COR-L47 (cell line): ENCODE measurements at regions not wholly inside any gene's neighbourhood (a gene's known extent, or its start where the extent isn't known, plus 50 kb on each side); places are given as distances from the start of the nearest gene placed in this dataset.
"Not testable (repeated sequence)": the region's sequence is repeated elsewhere in the genome, so short reads cannot be mapped to it uniquely, and the experiment has no call there.

Experiments used
- DNase-seq: peaks from one replicate; lab custom pipeline; 2025; lab: John Stamatoyannopoulos, UW

DNA sequence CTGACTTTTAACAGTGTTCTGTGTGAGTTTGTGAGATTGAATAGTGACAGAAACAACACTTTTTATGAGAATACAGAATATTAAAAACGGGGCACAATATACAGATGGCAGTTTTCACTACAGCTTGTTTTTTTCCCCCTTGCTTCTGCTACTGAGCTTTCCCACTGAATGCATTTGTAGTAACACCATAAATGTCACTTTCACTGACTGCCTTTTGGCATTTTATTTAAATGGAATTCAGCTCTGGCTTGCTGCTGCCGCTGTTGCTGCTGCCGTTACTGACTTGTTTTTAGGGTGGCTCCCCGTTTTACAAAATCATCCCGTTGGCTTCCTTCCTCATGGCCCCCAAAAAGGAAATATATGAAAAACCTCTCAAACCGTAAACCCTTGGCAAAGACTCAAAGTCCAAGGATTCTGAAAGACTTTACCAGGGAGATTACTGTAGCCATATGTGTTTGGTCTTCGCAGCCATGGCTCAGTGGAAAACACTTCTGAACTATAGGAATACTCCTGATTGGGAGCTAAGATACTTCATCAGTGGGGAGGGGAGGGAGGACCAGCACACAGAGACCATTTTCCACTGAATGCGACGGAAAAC lies 151.0 kb downstream of the NUF2 start:
- DNase-seq, result no peak

DNA sequence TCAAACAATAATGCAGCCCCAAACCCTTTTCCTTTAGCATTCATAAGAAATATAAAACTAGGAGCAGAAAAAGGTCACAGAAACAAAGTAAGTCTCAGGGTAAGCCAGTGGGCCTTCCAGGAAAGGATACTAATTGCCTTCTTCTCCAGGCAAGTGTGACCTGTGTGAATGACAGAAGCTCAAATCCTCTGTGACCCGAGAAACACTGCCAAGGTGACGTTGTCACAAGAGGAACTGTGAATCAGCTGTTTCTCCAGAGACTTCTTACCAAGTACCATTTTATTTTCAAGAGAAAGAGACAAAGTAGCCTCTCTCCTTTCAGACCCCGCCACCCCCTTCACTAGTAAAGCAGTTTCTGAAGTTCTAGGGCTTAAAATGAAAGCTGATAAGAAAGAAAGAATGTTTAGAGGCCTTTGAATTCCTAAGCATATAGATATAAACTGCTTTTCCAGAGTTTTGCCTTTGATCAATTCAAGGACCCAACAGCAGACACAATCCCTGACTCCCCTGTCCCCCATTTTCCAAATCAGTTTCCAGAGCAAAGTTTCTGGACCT lies 155.6 kb downstream of the NUF2 start:
- no peak for DNase-seq

DNA sequence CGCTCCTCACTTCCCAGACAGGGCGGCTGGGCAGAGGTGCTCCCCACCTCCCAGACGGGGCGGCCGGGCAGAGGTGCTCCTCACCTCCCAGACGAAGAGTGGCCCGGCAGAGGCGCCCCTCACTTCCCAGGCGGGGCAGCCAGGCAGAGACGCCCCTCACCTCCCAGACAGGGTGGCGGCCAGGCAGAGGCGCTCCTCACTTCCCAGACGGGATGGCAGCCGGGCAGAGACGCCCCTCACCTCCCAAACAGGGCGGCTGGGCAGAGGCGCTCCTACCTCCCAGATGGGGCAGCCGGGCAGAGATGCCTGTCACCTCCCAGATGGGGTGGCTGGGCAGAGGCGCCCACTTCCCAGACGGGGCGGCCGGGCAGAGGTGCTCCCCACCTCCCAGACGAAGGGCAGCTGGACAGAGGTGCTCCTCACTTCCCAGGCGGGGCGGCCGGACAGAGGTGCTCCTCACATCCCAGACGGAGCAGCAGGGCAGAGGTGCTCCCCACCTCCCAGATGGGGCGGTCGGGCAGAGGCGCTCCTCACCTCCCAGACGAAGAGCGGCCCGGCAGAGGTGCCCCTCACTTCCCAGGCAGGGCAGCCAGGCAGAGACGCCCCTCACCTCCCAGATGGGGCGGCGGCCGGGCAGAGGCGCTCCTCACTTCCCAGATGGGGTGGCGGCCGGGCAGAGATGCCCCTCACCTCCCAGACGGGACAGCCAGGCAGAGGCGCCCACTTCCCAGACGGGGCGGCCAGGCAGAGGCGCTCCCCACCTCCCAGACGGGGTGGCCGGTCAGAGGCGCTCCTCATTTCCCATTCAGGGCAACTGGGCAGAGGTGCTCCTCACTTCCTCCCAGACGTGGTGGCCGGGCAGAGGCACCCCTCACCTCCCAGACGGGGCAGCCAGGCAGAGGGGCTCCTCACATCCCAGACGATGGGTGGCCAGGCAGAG lies 176.9 kb downstream of the NUF2 start:
- DNase-seq, result not testable (repeated sequence)

DNA sequence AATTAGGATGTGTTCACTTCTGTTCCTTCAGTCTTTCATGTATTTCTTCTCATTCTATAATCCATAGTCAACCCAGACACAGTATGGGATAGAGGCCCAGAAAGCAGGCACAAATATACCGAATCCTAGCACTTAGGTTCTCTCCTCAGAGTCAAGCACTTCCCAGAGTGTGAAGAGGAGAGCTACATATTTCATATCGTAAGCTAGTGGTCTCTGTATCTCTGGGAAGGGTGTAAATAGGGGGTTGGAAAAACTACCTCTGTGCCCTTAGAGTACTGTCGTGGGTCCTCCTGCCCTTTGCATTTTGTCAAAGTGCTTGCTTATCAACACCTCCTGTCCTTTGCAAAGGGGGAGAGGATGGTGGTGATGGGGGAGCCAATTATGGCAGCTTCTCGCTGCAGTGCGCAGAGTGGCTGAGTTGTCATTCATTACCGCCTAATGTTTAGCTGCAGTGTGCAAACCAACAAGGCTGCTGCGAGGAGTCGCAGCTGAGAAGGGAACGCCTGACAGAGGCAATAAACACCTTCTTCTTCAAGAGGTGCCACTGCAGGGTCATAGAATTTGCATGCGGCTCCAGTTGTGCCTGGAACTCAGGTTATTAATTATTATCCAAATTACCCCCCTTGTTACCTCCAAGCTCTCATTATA lies 182.7 kb downstream of the NUF2 start:
- no peak for DNase-seq

DNA sequence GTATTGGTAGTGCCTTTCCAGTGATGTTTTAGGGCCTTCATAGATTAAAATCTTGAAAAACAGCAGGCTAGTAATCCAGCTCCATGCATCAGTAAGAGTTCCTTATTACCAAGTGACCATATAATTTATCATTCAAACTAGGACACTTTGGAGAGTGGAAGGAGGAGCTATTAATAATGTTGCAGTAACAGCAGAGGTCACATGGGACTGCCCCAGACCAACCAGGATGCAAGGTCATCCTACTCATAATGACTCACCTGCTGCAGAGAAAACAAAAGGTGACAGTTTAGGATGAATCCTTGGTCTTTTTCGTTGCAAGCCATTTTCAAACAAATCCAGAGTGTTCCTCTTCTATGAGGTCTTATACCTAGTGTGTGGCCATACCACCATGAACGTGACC lies 187.4 kb downstream of the NUF2 start:
- DNase-seq, result no peak

DNA sequence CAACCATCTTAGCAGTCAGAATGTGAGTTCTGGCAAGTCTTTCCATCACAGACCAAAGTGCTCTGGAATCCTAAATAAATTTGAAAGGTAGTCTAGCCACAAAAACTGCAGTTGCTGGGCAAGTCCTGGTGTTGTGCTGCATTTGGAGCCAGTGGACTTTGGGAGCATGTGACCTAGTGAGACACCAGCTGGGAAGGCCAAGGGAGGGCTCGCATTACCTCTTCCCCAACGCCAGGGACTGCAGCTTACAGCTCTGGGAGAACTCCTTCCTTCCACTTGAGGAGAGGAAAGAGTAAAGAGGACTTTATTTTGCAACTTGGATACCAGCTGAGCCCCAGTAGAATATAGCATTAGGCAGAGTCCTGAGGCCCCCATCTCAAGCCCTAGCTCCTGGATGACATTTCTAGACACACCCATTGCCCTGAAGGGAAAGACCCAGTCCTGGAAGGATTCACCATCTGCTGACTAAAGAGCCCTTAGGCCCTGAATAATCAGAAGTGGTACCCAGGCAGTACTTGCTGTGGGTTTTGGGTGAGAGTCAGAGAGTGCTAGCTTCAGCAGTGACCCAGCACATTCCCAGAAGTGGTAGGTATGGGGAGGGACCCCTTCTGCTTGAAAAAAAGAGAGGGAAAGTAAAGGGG lies 190.7 kb downstream of the NUF2 start:
- no peak for DNase-seq

DNA sequence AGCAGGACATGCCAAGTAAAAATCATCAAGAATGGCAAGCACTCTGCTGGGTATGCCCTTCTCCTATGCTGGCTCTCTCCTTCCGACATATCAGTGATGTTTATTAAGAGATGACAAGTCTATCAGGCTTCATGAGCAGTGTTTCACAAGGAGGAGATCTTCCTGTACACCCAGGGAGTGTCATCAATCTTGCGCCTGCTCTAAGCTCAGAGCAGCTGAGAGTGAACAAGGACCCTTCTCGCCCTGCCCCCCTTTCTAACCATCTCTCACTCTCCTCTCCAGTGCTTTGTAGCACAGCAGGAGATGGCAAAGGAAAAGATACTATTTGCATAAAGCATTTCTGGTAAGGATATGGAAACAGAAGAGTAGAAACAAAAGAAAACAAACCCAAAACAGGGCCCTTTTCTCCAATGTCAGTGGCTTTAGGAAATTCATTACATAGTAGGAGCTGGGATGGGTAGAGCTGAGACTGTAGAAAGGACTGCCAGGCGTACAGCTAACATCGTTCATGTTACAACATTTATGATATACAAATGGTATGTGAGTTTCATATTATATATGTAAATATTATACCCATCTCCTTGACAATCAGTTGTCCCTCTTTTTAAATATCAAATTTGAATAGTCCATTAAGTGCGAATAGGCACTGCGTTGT lies 201.7 kb downstream of the NUF2 start:
- DNase-seq, result no peak

DNA sequence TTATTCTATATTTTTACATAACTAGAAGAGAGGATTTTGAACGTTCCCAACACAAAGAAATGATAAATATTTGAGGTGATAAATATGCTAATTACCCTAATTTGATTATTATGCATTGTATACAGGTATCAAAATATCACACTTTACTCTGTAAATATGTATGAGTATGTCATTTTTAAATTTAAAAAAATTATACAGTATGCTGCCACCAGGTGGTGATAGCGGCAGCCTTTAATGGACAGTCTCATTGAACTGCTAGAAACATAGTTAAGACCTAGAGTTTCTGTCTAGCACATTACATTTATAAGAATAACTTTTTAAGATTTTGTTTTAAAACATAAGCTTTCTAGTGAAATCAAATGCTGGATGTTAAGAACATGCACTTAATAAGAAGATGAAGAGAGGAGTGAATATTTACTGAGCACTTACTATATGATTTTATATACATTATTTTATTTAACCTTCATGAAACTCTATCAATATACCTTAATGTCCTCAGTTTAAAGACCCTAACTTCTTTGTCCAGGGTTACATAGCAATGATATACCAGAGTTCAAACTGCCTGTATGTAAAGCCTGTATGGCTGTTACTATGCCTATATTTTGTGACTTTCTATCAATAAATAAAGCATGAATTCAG lies 207.1 kb downstream of the NUF2 start:
- DNase-seq, result peak; percentile 4

DNA sequence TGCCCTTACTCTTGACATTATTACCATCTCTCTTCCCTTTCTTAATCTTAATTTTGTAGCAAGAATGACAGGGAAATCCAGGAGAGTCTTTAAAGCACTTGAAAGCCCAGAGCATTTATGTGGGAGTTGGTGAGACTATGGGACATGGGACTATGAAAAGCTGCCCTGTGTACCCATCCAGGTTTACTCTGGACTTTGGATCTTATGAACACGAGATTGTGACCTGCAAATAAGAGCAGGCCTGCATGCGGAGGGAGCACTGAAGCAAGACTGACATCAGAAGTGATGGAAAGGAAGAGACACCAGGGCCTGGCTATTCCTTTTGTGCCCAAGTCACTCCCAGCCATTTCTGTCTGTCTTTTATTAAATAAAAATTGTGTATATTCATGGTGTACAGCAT lies 209.6 kb downstream of the NUF2 start:
- no peak for DNase-seq

DNA sequence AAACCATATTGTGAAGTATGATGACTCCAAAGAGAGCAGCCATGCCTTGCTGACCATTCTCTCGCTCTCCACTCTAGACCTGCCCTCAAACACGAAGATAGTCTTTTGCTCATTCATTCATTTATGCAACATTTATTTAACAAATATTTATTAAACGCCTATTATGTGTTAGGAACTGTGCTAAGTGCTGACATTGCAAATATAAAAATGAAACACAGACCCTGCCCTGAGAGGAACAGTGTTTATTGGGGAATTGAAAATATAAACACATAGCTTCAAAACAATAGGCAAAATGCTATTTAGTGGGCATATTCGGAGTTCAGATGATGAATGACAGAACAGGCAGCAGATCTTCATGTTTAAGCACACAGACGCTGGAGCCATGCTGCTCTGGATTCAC lies 213.6 kb downstream of the NUF2 start:
- no peak for DNase-seq

DNA sequence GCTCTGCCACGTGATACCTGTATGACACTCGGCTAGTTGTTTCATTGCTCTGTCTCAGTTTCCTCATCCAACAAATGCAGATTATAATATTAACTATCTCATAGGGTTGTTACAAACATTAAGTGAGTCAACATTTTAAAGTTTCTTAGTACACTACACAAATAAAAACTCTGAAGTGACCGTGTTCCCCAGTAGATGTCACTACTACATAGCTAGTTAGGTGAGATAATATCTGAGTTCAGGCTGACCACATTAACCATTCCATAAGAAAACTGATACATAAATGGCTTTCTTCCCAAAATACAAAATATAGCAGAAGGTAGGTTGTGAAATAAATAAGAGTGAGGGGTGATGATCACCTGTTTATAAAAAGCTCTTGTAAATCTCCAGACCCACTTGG lies 214.1 kb downstream of the NUF2 start:
- DNase-seq, result peak; percentile 13

DNA sequence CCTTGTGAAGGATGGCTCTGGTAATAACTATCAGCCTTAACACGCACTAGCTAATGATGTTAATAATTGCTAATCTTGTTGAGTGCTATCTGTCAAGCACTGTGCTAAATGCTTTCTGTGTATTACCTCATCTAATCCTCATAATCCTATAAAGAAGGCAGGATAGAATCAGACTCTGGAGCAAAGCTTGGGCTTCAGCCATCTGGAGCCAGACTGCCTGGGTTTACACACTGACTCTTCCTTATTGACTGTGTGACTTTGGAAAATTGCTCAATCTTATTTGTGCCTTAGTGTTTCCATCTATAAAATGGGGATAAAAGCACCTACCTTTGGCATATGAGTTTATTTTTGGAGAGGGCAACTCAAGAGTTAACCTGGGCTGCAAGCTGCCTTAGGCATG lies 216.1 kb downstream of the NUF2 start:
- DNase-seq, result no peak

DNA sequence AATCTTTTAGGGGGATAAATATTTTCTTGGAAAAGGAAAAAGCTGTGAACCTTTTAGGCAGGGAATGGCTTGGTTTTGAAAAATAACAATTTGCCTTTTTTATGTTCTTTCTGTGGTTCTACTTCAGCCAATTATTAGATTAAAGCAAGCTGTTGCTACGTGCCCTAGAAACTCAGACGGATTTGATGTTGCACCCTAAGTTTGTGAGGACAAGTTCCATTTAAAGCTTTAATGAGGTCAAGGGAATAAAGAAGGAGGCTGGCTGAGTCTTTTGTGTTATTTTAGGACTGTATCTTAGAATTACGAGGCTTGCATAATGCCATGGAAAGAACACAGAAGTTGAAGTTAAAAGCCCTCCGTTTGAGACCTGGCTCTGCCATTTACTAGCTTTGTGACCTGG lies 216.9 kb downstream of the NUF2 start:
- DNase-seq, result no peak

DNA sequence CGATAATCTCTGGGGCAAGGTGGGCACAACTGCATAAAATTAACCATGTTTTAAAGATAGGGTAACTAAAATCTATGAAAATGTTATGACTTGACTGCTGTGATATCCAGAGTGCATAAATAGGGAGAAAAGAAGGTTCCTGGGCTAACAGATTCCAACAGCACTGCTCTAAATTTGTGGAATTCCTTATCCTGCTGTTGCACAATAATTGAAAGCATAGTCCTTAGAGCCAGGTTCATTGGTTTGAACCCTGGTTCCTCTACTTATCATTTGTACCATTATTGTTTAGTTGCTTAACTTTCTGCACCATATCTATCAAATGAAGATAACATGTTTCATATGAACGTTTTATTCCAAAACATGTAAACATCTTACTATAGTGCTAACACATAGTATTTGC lies 219.0 kb downstream of the NUF2 start:
- no peak for DNase-seq

DNA sequence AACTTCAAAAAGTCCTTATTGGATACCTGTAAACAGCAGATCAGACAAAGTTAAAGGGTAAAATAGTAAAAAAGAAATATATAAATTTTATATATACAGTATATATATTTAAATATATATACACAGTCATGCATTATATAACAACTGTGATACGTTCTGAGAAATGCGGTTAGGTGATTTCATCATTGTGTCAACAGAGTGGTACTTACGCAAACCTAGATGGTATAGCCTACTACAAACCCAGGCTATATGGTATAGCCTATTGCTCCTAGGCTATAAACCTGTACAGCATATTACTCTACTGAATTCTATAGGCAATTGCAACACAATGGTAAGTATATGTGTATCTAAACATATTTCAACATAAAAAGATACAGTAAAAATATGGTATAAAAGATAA lies 222.7 kb downstream of the NUF2 start:
- DNase-seq, result no peak

DNA sequence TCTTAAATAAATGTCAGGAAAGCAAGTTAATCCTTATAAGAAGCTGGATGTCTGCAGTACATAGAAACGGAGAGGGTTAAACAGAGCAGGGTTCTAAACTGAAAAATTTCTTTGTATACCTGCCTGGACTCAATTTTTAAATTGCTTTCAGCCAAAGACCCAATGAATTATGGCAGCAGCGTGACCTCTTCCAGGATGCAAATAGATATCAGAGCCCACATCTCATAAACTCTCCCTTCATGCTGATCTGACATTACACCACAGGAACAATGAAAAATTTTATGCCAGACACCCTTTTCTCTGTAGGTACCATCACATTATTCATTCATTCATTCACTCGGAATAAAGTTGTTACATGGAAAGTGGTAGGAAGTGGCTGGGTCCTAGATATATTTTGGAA lies 236.4 kb downstream of the NUF2 start:
- no peak for DNase-seq

DNA sequence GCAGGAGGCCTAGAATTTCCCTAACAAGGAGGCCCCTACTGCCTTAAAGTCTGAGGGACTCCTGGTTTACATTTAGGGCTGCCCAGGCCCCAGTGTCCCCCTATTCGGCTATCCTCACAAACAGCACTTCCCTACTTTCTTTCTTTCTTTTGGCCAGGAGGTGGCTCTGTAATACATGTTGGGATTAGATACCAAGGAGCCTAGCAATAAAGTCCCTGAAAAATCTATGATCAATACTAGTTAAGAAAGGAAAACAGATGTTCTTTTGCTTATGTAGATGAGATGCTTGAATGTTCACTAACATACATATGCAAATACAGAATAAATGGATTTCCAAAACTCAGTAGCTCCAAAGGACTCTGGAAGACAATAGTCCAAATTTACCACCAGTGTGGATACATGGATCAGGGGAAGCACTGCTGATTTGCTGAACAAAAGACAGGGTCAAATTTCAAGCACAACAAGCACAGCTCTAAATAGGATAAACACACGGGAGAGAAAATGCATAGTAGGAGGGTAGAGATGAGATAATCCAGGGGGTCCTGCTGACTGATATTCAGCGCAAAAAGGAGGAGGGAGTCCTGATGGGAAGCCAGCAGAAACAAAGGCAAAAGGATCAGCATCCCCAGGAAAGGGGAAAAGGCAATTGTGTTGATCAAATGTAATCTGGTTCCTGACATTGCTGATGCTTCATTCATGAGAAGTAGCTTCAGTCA lies 240.0 kb downstream of the NUF2 start:
- peak; percentile 54 for DNase-seq

DNA sequence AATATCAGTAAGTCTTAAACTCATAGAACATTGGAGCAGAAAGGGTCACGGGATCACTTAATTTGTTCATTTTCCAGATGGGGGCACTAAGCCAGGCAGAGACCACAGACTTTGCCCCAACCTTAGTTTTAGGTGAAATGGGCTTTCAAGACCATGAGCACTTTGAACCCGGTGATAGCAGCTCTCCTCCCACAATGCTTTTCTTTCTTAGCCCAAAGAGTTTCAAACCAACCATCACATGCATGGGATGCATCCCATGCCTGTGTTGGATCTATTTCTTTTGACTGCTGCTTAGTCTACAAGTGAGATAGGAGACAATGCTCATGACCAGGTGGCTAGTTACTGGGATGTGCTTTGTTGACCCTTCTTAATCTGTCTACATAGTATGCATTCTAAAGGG lies 240.6 kb downstream of the NUF2 start:
- no peak for DNase-seq

DNA sequence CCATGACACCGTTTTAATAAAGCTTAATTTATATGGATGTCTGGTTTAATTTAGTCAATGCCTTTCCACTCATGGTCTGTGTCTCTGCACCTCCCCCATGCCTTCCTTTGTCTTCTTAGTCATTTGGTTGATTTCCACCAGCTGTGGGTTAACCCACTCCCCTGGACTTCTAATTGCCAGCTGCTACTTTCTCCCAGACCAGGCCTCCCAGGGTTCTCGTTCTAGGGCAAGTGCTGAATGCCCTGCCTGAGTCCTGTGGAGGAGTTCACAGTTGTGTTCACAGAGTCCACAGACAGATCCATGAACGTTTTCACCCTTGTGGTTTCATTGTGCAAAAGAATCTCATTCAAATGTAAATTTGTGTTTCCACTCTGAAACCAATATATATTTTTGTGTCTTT lies 243.4 kb downstream of the NUF2 start:
- no peak for DNase-seq

DNA sequence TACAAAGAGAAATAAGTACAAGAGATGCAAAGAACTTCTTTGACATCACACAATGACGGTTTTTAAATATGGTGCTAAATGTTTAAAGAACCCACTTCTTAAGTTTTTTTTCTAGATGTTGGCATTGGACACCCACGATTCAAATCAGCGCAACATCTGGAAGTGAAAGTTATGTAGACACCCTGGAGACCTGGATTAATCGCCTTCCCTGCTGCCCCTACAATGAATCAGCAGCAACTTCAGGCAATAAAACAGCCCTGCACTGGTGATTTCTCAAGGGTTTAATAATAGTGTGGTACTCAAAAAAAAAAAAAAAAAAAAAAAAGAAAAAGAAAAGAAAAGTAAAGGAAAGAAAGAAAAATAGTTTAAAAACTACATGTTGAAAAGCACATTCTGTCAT lies 248.3 kb downstream of the NUF2 start:
- DNase-seq, result no peak

DNA sequence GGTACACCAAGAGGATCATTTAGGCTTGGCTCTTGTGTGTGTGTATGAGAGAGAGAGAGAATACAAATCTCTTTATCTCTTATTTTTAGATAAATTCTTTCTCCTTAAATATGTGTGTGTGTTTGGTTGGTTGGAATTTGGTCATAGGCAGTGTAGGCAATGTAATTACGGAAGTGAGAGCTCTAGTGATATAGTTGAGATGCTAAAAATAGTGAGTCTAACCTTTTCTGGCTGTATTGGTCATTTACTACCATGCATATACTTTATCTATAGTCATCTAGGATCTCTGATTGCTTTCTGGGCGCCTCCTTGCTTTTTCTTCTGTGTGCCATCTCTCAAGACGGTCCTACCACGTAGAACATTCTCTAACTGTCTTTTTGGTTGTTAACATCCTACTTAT lies 250.2 kb downstream of the NUF2 start:
- no peak for DNase-seq
